Right lobe of liver (tissue), 6 donors: ENCODE measurements at regions not wholly inside any gene's neighbourhood (a gene's known extent, or its start where the extent isn't known, plus 50 kb on each side); places are given as distances from the start of the nearest gene placed in this dataset.
"Not testable (repeated sequence)": the region's sequence is repeated elsewhere in the genome, so short reads cannot be mapped to it uniquely, and the experiment has no call there.

Experiments used
- ATAC-seq, 4 donors: fragments of 200-7000 bp; cut with Tn5 transposase; one replicate each; pipeline ENCODE4 v1.9.1; 2020; ENCODE audit warnings: mild to moderate bottlenecking in 4 of 4, moderate library complexity in 4 of 4
- DNase-seq, 3 donors: peaks; one replicate each; pipeline ENCODE4 v3.0.0-alpha.2; 2020
- H3K27ac ChIP-seq, 3 donors: fragments of 200-600 bp; one replicate each; pipeline ENCODE4 v1.8.0; 2022
- H3K27me3 ChIP-seq, 2 donors: fragments of 200-600 bp; one replicate each; pipeline ENCODE4 v1.8.0; 2022
- H3K36me3 ChIP-seq, 4 donors: fragments of 200-600 bp; sonication (generic) in 1 of 4; one replicate each; pipeline versions ENCODE4 v1.5.1 to v1.8.0; 2017 to 2022; ENCODE audit warnings: control low read depth in 1 of 4
- H3K4me1 ChIP-seq, 4 donors: fragments of 200-600 bp; sonication (generic) in 1 of 4; one replicate each; pipeline versions ENCODE4 v1.5.1 to v1.8.0; 2017 to 2022; ENCODE audit warnings: control low read depth in 1 of 4
- H3K4me3 ChIP-seq, 3 donors: fragments of 200-600 bp; one replicate each; pipeline ENCODE4 v1.8.0; 2022
- H3K9me3 ChIP-seq, 4 donors: fragments of 200-600 bp; sonication (generic) in 1 of 4; one replicate each; pipeline versions ENCODE4 v1.5.1 to v1.8.0; 2017 to 2022; ENCODE audit warnings: control low read depth in 1 of 4
- CTCF ChIP-seq, 4 donors: fragments of 200-600 bp in 3 of 4; fragments of 450-650 bp in 1 of 4; IDR thresholded peaks; one replicate each; pipeline versions ENCODE4 v1.5.1 to v1.8.0; 2016 to 2022; ENCODE audit warnings: antibody characterized with exemption in 4 of 4, mild to moderate bottlenecking in 2 of 4
- POLR2A ChIP-seq: fragments of 450-650 bp; IDR thresholded peaks from one replicate; pipeline ENCODE4 v1.6.1; 2017; ENCODE audit warnings: antibody characterized with exemption, mild to moderate bottlenecking
- WGBS: methylation state at CpG from one replicate; pipeline ENCODE4 v1.1.6; 2018; ENCODE audit warnings: low coverage, low lambda C conversion rate; ENCODE audit not compliant: insufficient coverage; ENCODE audit errors: missing lambda C conversion rate; 5-methylcytosine and 5-hydroxymethylcytosine counted together
- intact Hi-C, 2 donors: fragments of 100-400 bp; cut with DNase I; formaldehyde crosslinking; loops; one replicate each; pipeline versions ENCODE4 v1.11.2 to v1.14.1; 2022
- donor health status: DM: no; HTN: yes; CAD: no.
- donor health status: DM: no; HTN: no; CAD: no.
- donor health status: DM: no; HTN: no; CAD: no.
- donor health status: DM: no; HTN: yes; CAD: no.
- donor health status: DM: no; HTN: yes; CAD: no.

GRCh38 chr11:116366451-116366850 lies 406.3 kb downstream of the BUD13 start:
- DNase-seq (no peak), ATAC-seq (no peak)
- WGBS: 40% methylated on average over 1 of the region's 1 CpG
- Histone ChIP-seq H3K27ac (no peak overlapping the region), H3K27me3 (no peaks in the 10 kb centered on the region), H3K36me3 (no peaks in the 10 kb centered on the region), H3K4me3 (no peak overlapping the region), H3K4me1 (no peaks in the 10 kb centered on the region), H3K9me3 (no peaks in the 10 kb centered on the region)
- intact Hi-C loops: no loop called here
- TF ChIP-seq POLR2A: no peak
- no peak for TF ChIP-seq CTCF (IDR thresholded peaks at IDR 0.05)

GRCh38 chr11:116364925-116365324 lies 407.9 kb downstream of the BUD13 start:
- H3K4me3 ChIP-seq, H3K27me3 ChIP-seq, H3K36me3 ChIP-seq, ATAC-seq, intact Hi-C loops, H3K27ac ChIP-seq, H3K9me3 ChIP-seq, H3K4me1 ChIP-seq, DNase-seq: not testable (repeated sequence)
- 84% methylated on average over 4 of the region's 4 CpGs for WGBS

GRCh38 chr11:116364348-116364747 lies 408.4 kb downstream of the BUD13 start:
- 63% methylated on average over 4 of the region's 4 CpGs for WGBS
- DNase-seq: no peak

GRCh38 chr11:116360221-116360941 lies 412.4 kb downstream of the BUD13 start:
- no peak for DNase-seq
- WGBS: 62% methylated on average over 11 of the region's 11 CpGs
- H3K27ac ChIP-seq: no peak overlapping the region
- no peaks in the 10 kb centered on the region for H3K4me1 ChIP-seq
- TF ChIP-seq POLR2A: no peak
- no peak for TF ChIP-seq CTCF (IDR thresholded peaks at IDR 0.05)
- no peaks in the 10 kb centered on the region for H3K9me3 ChIP-seq
- no peak overlapping the region for H3K4me3 ChIP-seq
- no peaks in the 10 kb centered on the region for H3K36me3 ChIP-seq
- intact Hi-C loops: no loop called here
- H3K27me3 ChIP-seq: no peaks in the 10 kb centered on the region
- ATAC-seq: no peak

More at GRCh38 chr11:116364348-116364747, 408.4 kb downstream of the BUD13 start:
- Histone ChIP-seq H3K27me3 (no peaks in the 10 kb centered on the region), H3K9me3 (no peaks in the 10 kb centered on the region), H3K4me1 (no peaks in the 10 kb centered on the region), H3K36me3 (no peaks in the 10 kb centered on the region), H3K4me3 (no peak overlapping the region), H3K27ac (no peak overlapping the region)
- no peak for ATAC-seq
- intact Hi-C loops: no loop called here
- TF ChIP-seq POLR2A (no peak), CTCF (IDR thresholded peaks at IDR 0.05) (no peak)

GRCh38 chr11:116357784-116358544 lies 414.8 kb downstream of the BUD13 start:
- no peak for DNase-seq

More at GRCh38 chr11:116357784-116358544, 414.8 kb downstream of the BUD13 start:
- H3K27ac ChIP-seq: no peak overlapping the region
- no peak for ATAC-seq
- intact Hi-C loops: no loop called here
- no peaks in the 10 kb centered on the region for H3K27me3 ChIP-seq
- no peak overlapping the region for H3K4me3 ChIP-seq
- WGBS: 17% methylated on average over 14 of the region's 37 CpGs
- no peaks in the 10 kb centered on the region for H3K9me3 ChIP-seq
- H3K4me1 ChIP-seq: no peaks in the 10 kb centered on the region
- no peaks in the 10 kb centered on the region for H3K36me3 ChIP-seq
- TF ChIP-seq CTCF (IDR thresholded peaks at IDR 0.05) (peak in 2 of 4 donors; percentile 19 to 20), POLR2A (no peak)
